GM18499 (cell line): ENCODE measurements at regions not wholly inside any gene's neighbourhood (a gene's known extent, or its start where the extent isn't known, plus 50 kb on each side); places are given as distances from the start of the nearest gene placed in this dataset.
"Not testable (repeated sequence)": the region's sequence is repeated elsewhere in the genome, so short reads cannot be mapped to it uniquely, and the experiment has no call there.

Experiments
- ATAC-seq: cut with Tn5 transposase; IDR thresholded peaks from one replicate; pipeline ENCODE4 v1.9.1; 2021; ENCODE audit warnings: moderate number of reproducible peaks; ENCODE audit not compliant: insufficient read depth, unreplicated experiment

GRCh38 chr13:112144616-112145550 lies 77.9 kb downstream of the SOX1 start:
- no peak for ATAC-seq

GRCh38 chr13:112145551-112146360 lies 78.8 kb downstream of the SOX1 start:
- no peak for ATAC-seq

- no peak for ATAC-seq
These were observed 83.4 kb downstream of the SOX1 start for GRCh38 chr13:112150352-112150751.

GRCh38 chr13:112152846-112153245 lies 85.9 kb downstream of the SOX1 start:
- no peak for ATAC-seq

- no peak for ATAC-seq
These were observed 86.4 kb downstream of the SOX1 start for GRCh38 chr13:112153364-112153763.

GRCh38 chr13:112153846-112154245 lies 86.9 kb downstream of the SOX1 start:
- ATAC-seq: no peak

- no peak for ATAC-seq
These were observed 87.5 kb downstream of the SOX1 start for GRCh38 chr13:112154301-112155060.

GRCh38 chr13:112158961-112159360 lies 92.0 kb downstream of the SOX1 start:
- no peak for ATAC-seq

- ATAC-seq: no peak
These were observed 92.9 kb downstream of the SOX1 start for GRCh38 chr13:112159575-112160547.

- no peak for ATAC-seq
These were observed 93.6 kb downstream of the SOX1 start for GRCh38 chr13:112160558-112160957.

- ATAC-seq: no peak
These were observed 94.8 kb downstream of the SOX1 start for GRCh38 chr13:112161521-112162301.

GRCh38 chr13:112163691-112164660 lies 97.0 kb downstream of the SOX1 start:
- not testable (repeated sequence) for ATAC-seq

- ATAC-seq: no peak
These were observed 98.8 kb downstream of the SOX1 start for GRCh38 chr13:112165712-112166111.

- no peak for ATAC-seq
These were observed 101.8 kb downstream of the SOX1 start for GRCh38 chr13:112168761-112169160.

GRCh38 chr13:112169941-112170822 lies 103.2 kb downstream of the SOX1 start:
- no peak for ATAC-seq

- ATAC-seq: no peak
These were observed 104.0 kb downstream of the SOX1 start for GRCh38 chr13:112170823-112171569.
